HCT116 (cell line): ENCODE measurements at regions not wholly inside any gene's neighbourhood (a gene's known extent, or its start where the extent isn't known, plus 50 kb on each side); places are given as distances from the start of the nearest gene placed in this dataset.

Experiments
- CTCF ChIP-seq, 3 experiments: fragments of 200-600 bp in 1 of 3; sonication (generic) in 1 of 3; IDR thresholded peaks in 2 of 3; conservative IDR thresholded peaks in 1 of 3; 2 replicates each; pipeline ENCODE4 v1.5.1; 2012 to 2017; ENCODE audit warnings: low read depth in 2 of 3, low read length in 2 of 3, antibody characterized with exemption in 1 of 3, borderline replicate concordance in 1 of 3, control low read depth in 1 of 3, mild to moderate bottlenecking in 1 of 3, mixed read lengths in 1 of 3, mixed run types in 1 of 3, moderate library complexity in 1 of 3; ENCODE audit not compliant: insufficient read depth in 1 of 3
- EGR1 ChIP-seq: IDR thresholded peaks from 2 replicates; pipeline ENCODE4 v1.6.1; 2012; ENCODE audit warnings: low read depth
- EZH2 ChIP-seq: fragments of 200-600 bp; sonication (generic); IDR thresholded peaks from 2 replicates; pipeline ENCODE4 v1.6.1; 2017; ENCODE audit warnings: antibody characterized with exemption, mixed run types
- POLR2AphosphoS5 ChIP-seq: IDR thresholded peaks from 2 replicates; pipeline ENCODE4 v1.6.1; 2011; ENCODE audit warnings: mild to moderate bottlenecking, low read depth, low read length, moderate library complexity
- SP1 ChIP-seq: IDR thresholded peaks from 2 replicates; pipeline ENCODE4 v1.6.1; 2012; ENCODE audit warnings: low read depth
- ZNF274 ChIP-seq: fragments of 200-500 bp; sonication (Bioruptor generic); IDR thresholded peaks from 2 replicates; pipeline ENCODE4 v1.6.1; 2014; ENCODE audit warnings: mild to moderate bottlenecking, low read depth, low read length, inconsistent platforms
- TF ChIP-seq, protein P1 (sequence below): IDR thresholded peaks from 2 replicates; pipeline ENCODE4 v1.6.1; 2012

GRCh38 chr4:123524958-123525628, 128.5 kb downstream of the SPRY1 start:
- TF ChIP-seq SP1: no peak
- no peak for TF ChIP-seq CTCF (IDR thresholded peaks at IDR 0.05 in 2 of 3, conservative IDR thresholded peaks at IDR 0.05 in 1 of 3; ENCODE audit: borderline replicate concordance in 1 of 3, insufficient read depth in 1 of 3, low read depth in 2 of 3, low read length in 2 of 3)
- TF ChIP-seq ZNF274: no peak
- no peak for TF ChIP-seq POLR2AphosphoS5
- TF ChIP-seq, protein P1, sequence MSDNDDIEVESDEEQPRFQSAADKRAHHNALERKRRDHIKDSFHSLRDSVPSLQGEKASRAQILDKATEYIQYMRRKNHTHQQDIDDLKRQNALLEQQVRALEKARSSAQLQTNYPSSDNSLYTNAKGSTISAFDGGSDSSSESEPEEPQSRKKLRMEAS: no peak
- no peak for TF ChIP-seq EZH2
- TF ChIP-seq EGR1: no peak
